ENCODE measurements at regions not wholly inside any gene's neighbourhood (a gene's known extent, or its start where the extent isn't known, plus 50 kb on each side); places are given as distances from the start of the nearest gene placed in this dataset.
"Not testable (repeated sequence)": the region's sequence is repeated elsewhere in the genome, so short reads cannot be mapped to it uniquely, and the experiment has no call there.

- no peaks in the 10 kb centered on the region for H3K36me3 Mint-ChIP-seq
- no peak for DNase-seq
- ATAC-seq (replicated peaks), result no peak
- no peaks in the 10 kb centered on the region for H3K4me1 Mint-ChIP-seq
- no peaks in the 10 kb centered on the region for H3K27me3 Mint-ChIP-seq
- H3K27ac Mint-ChIP-seq, result no peak overlapping the region
- no peaks in the 10 kb centered on the region for H3K9me3 Mint-ChIP-seq
- H3K4me3 Mint-ChIP-seq, result no peak overlapping the region
These were observed 1672.1 kb upstream of the C9orf72 start for GRCh38 chr9:29245351-29245750.

- H3K27ac Mint-ChIP-seq; DNase-seq; H3K36me3 Mint-ChIP-seq; H3K4me1 Mint-ChIP-seq; ATAC-seq (replicated peaks); H3K4me3 Mint-ChIP-seq; H3K9me3 Mint-ChIP-seq; H3K27me3 Mint-ChIP-seq: not testable (repeated sequence)
These were observed 1697.1 kb upstream of the C9orf72 start for GRCh38 chr9:29270400-29270799.

GRCh38 chr9:29282121-29282520, 1708.8 kb upstream of the C9orf72 start:
- DNase-seq (no peak), ATAC-seq (replicated peaks) (no peak)
- no peaks in the 10 kb centered on the region for H3K27me3 Mint-ChIP-seq
- H3K9me3 Mint-ChIP-seq, result peaks cover 0 to 2% of the 10 kb centered on the region in 2 donors
- H3K36me3 Mint-ChIP-seq, result no peaks in the 10 kb centered on the region
- no peak overlapping the region for H3K4me3 Mint-ChIP-seq
- no peak overlapping the region for H3K27ac Mint-ChIP-seq
- no peaks in the 10 kb centered on the region for H3K4me1 Mint-ChIP-seq

- Mint-ChIP-seq H3K36me3 (no peaks in the 10 kb centered on the region), H3K27ac (no peak overlapping the region), H3K27me3 (no peaks in the 10 kb centered on the region), H3K4me1 (no peaks in the 10 kb centered on the region), H3K9me3 (no peaks in the 10 kb centered on the region), H3K4me3 (no peak overlapping the region)
- DNase-seq (no peak), ATAC-seq (replicated peaks) (no peak)
These were observed 1712.5 kb upstream of the C9orf72 start for GRCh38 chr9:29285818-29286217.

GRCh38 chr9:29289365-29289764, 1716.1 kb upstream of the C9orf72 start:
- no peak overlapping the region for H3K27ac Mint-ChIP-seq
- H3K4me3 Mint-ChIP-seq, result no peak overlapping the region
- H3K9me3 Mint-ChIP-seq, result peaks cover 0 to 2% of the 10 kb centered on the region in 2 donors
- ATAC-seq (replicated peaks) (no peak), DNase-seq (no peak)
- H3K4me1 Mint-ChIP-seq, result no peaks in the 10 kb centered on the region
- no peaks in the 10 kb centered on the region for H3K36me3 Mint-ChIP-seq
- no peaks in the 10 kb centered on the region for H3K27me3 Mint-ChIP-seq

GRCh38 chr9:29290516-29290915, 1717.2 kb upstream of the C9orf72 start:
- Mint-ChIP-seq H3K9me3 (peaks cover 0 to 2% of the 10 kb centered on the region in 2 donors), H3K27ac (no peak overlapping the region), H3K27me3 (no peaks in the 10 kb centered on the region), H3K4me1 (no peaks in the 10 kb centered on the region), H3K4me3 (no peak overlapping the region), H3K36me3 (no peaks in the 10 kb centered on the region)
- ATAC-seq (replicated peaks) (no peak), DNase-seq (no peak)

- Mint-ChIP-seq H3K27me3 (no peaks in the 10 kb centered on the region), H3K27ac (no peak overlapping the region), H3K36me3 (no peaks in the 10 kb centered on the region), H3K4me1 (no peaks in the 10 kb centered on the region), H3K4me3 (no peak overlapping the region), H3K9me3 (peaks cover 4 to 6% of the 10 kb centered on the region in 2 donors)
- ATAC-seq (replicated peaks) (no peak), DNase-seq (no peak)
These were observed 1724.3 kb upstream of the C9orf72 start for GRCh38 chr9:29297592-29297991.

GRCh38 chr9:29311221-29311620, 1737.9 kb upstream of the C9orf72 start:
- no peaks in the 10 kb centered on the region for H3K36me3 Mint-ChIP-seq
- H3K9me3 Mint-ChIP-seq, result no peaks in the 10 kb centered on the region
- H3K27ac Mint-ChIP-seq, result no peak overlapping the region
- no peaks in the 10 kb centered on the region for H3K4me1 Mint-ChIP-seq
- ATAC-seq (replicated peaks) (no peak), DNase-seq (no peak)
- no peaks in the 10 kb centered on the region for H3K27me3 Mint-ChIP-seq
- H3K4me3 Mint-ChIP-seq, result no peak overlapping the region

- no peaks in the 10 kb centered on the region for H3K36me3 Mint-ChIP-seq
- no peak overlapping the region for H3K27ac Mint-ChIP-seq
- no peaks in the 10 kb centered on the region for H3K4me1 Mint-ChIP-seq
- no peak for ATAC-seq (replicated peaks)
- no peaks in the 10 kb centered on the region for H3K9me3 Mint-ChIP-seq
- H3K27me3 Mint-ChIP-seq, result no peaks in the 10 kb centered on the region
- no peak for DNase-seq
- H3K4me3 Mint-ChIP-seq, result no peak overlapping the region
These were observed 1739.0 kb upstream of the C9orf72 start for GRCh38 chr9:29312327-29312726.

- no peaks in the 10 kb centered on the region for H3K27me3 Mint-ChIP-seq
- H3K4me3 Mint-ChIP-seq, result no peak overlapping the region
- H3K9me3 Mint-ChIP-seq, result peaks cover 4 to 5% of the 10 kb centered on the region in 2 donors
- H3K36me3 Mint-ChIP-seq, result no peaks in the 10 kb centered on the region
- ATAC-seq (replicated peaks) (no peak), DNase-seq (no peak)
- no peak overlapping the region for H3K27ac Mint-ChIP-seq
- H3K4me1 Mint-ChIP-seq, result no peaks in the 10 kb centered on the region
These were observed 1746.6 kb upstream of the C9orf72 start for GRCh38 chr9:29319736-29320513.

GRCh38 chr9:29322240-29322639, 1749.0 kb upstream of the C9orf72 start:
- Mint-ChIP-seq H3K9me3 (peaks cover 4 to 5% of the 10 kb centered on the region in 2 donors), H3K27me3 (no peaks in the 10 kb centered on the region), H3K27ac (no peak overlapping the region), H3K36me3 (no peaks in the 10 kb centered on the region), H3K4me3 (no peak overlapping the region), H3K4me1 (no peaks in the 10 kb centered on the region)
- ATAC-seq (replicated peaks) (no peak), DNase-seq (no peak)

- H3K27ac Mint-ChIP-seq, result no peak overlapping the region
- no peak for ATAC-seq (replicated peaks)
- DNase-seq, result no peak
- no peaks in the 10 kb centered on the region for H3K4me1 Mint-ChIP-seq
- H3K9me3 Mint-ChIP-seq, result peaks cover 5 to 6% of the 10 kb centered on the region in 2 donors
- no peaks in the 10 kb centered on the region for H3K27me3 Mint-ChIP-seq
- no peak overlapping the region for H3K4me3 Mint-ChIP-seq
- no peaks in the 10 kb centered on the region for H3K36me3 Mint-ChIP-seq
These were observed 1752.6 kb upstream of the C9orf72 start for GRCh38 chr9:29325894-29326293.

GRCh38 chr9:29332789-29333188, 1759.5 kb upstream of the C9orf72 start:
- DNase-seq, result no peak
- peaks cover 0 to 3% of the 10 kb centered on the region in 2 donors for H3K9me3 Mint-ChIP-seq
- H3K27me3 Mint-ChIP-seq, result no peaks in the 10 kb centered on the region
- H3K4me1 Mint-ChIP-seq, result no peaks in the 10 kb centered on the region
- H3K36me3 Mint-ChIP-seq, result no peaks in the 10 kb centered on the region
- ATAC-seq (replicated peaks), result no peak
- no peak overlapping the region for H3K4me3 Mint-ChIP-seq
- no peak overlapping the region for H3K27ac Mint-ChIP-seq

- Mint-ChIP-seq H3K9me3 (no peaks in the 10 kb centered on the region), H3K36me3 (no peaks in the 10 kb centered on the region), H3K27me3 (no peaks in the 10 kb centered on the region), H3K4me1 (no peaks in the 10 kb centered on the region), H3K27ac (no peak overlapping the region), H3K4me3 (no peak overlapping the region)
- DNase-seq, result no peak
- ATAC-seq (replicated peaks), result no peak
These were observed 1763.0 kb upstream of the C9orf72 start for GRCh38 chr9:29336281-29336680.

- peaks cover 0 to 4% of the 10 kb centered on the region in 2 donors for H3K9me3 Mint-ChIP-seq
- H3K4me3 Mint-ChIP-seq, result no peak overlapping the region
- H3K4me1 Mint-ChIP-seq, result no peaks in the 10 kb centered on the region
- no peak for DNase-seq
- no peaks in the 10 kb centered on the region for H3K27me3 Mint-ChIP-seq
- no peak overlapping the region for H3K27ac Mint-ChIP-seq
- ATAC-seq (replicated peaks), result no peak
- no peaks in the 10 kb centered on the region for H3K36me3 Mint-ChIP-seq
These were observed 1766.1 kb upstream of the C9orf72 start for GRCh38 chr9:29339387-29339786.
